ENCODE measurements at regions not wholly inside any gene's neighbourhood (a gene's known extent, or its start where the extent isn't known, plus 50 kb on each side); places are given as distances from the start of the nearest gene placed in this dataset.

- TF ChIP-seq EZH2phosphoT487 (IDR thresholded peaks at IDR 0.05; ENCODE audit: insufficient read depth, low read depth): no peak
- TF ChIP-seq EZH2 (IDR thresholded peaks at IDR 0.05; ENCODE audit: insufficient read depth, poor library complexity, severe bottlenecking): no peak
Observed at GRCh38 chr4:176500894-176501293, 181.1 kb downstream of the SPCS3 start.
